GM21529 (cell line): ENCODE measurements at regions not wholly inside any gene's neighbourhood (a gene's known extent, or its start where the extent isn't known, plus 50 kb on each side); places are given as distances from the start of the nearest gene placed in this dataset.
A peak's percentile ranks its signal among the peaks of the same experiment; 100 is the strongest.
"Not testable (repeated sequence)": the region's sequence is repeated elsewhere in the genome, so short reads cannot be mapped to it uniquely, and the experiment has no call there.

Source experiments
- ATAC-seq: cut with Tn5 transposase; IDR thresholded peaks from one replicate; pipeline ENCODE4 v1.9.1; 2021; ENCODE audit not compliant: unreplicated experiment

- ATAC-seq, result no peak
Observed at GRCh38 chr13:52931539-52932431, 83.3 kb upstream of the PCDH8 start.

- no peak for ATAC-seq
Observed at GRCh38 chr13:52931131-52931530, 82.7 kb upstream of the PCDH8 start.

GRCh38 chr13:52929846-52930245 is 81.4 kb upstream of the PCDH8 start:
- ATAC-seq, result no peak

- no peak for ATAC-seq
Observed at GRCh38 chr13:52926971-52927370, 78.5 kb upstream of the PCDH8 start.

- ATAC-seq, result no peak
Observed at GRCh38 chr13:52925775-52926285, 77.4 kb upstream of the PCDH8 start.

- no peak for ATAC-seq
Observed at GRCh38 chr13:52925251-52925650, 76.8 kb upstream of the PCDH8 start.

GRCh38 chr13:52924289-52925148 is 76.1 kb upstream of the PCDH8 start:
- ATAC-seq, result no peak

- ATAC-seq, result no peak
Observed at GRCh38 chr13:52922961-52923360, 74.5 kb upstream of the PCDH8 start.

- peak; percentile 98 for ATAC-seq
Observed at GRCh38 chr13:52921194-52921593, 72.8 kb upstream of the PCDH8 start.

GRCh38 chr13:52916486-52916990 is 68.1 kb upstream of the PCDH8 start:
- no peak for ATAC-seq

GRCh38 chr13:52911340-52911739 is 62.9 kb upstream of the PCDH8 start:
- ATAC-seq, result no peak

GRCh38 chr13:52910318-52910717 is 61.9 kb upstream of the PCDH8 start:
- not testable (repeated sequence) for ATAC-seq

- ATAC-seq, result no peak
Observed at GRCh38 chr13:52906122-52906903, 57.9 kb upstream of the PCDH8 start.

GRCh38 chr13:52905701-52906100 is 57.3 kb upstream of the PCDH8 start:
- no peak for ATAC-seq

GRCh38 chr13:52903320-52903719 is 54.9 kb upstream of the PCDH8 start:
- peak; percentile 98 for ATAC-seq

GRCh38 chr13:52899206-52899605 is 50.8 kb upstream of the PCDH8 start:
- no peak for ATAC-seq
